ENCODE measurements at regions not wholly inside any gene's neighbourhood (a gene's known extent, or its start where the extent isn't known, plus 50 kb on each side); places are given as distances from the start of the nearest gene placed in this dataset.
"Not testable (repeated sequence)": the region's sequence is repeated elsewhere in the genome, so short reads cannot be mapped to it uniquely, and the experiment has no call there.

DNA sequence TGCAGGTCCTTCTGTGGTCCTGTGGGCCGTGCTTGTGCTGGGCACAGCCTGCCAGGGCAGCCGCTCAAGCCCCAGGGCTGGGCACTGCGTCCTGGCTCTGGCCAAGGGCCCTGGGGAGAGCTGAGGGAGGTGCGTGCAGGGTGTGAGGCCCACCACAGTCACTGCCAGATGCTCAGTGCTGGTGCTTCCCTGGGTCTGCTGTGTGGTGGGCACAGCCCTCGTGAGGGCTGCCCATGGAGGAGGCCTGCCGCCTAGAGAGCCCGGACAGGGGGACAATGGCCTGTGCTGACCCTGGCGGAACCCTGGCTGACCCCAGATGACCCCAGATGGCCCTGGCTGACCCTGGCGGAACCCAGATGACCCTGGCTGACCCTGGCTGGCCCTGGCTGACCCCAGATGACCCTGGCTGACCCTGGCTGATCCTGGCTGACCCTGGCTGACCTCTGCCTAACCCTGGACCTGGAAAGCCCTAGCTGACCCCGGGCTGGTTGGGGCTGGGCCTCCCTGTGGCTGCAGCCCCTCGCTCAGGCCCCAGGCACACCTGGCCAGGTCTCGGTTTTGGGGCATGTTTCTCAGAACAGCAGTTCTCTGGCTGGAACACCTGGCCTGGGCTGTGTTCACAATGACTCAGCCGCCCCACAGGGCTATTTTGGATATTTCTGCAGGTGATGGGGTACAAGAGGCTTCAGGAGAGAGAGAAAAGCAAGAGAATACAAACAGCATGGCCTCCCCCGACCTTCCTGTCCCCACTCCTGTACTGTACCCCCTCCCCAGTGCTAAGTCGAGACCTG is 55.4 kb downstream of the TMEM121 start:
- DNase-seq, result no peak

DNA sequence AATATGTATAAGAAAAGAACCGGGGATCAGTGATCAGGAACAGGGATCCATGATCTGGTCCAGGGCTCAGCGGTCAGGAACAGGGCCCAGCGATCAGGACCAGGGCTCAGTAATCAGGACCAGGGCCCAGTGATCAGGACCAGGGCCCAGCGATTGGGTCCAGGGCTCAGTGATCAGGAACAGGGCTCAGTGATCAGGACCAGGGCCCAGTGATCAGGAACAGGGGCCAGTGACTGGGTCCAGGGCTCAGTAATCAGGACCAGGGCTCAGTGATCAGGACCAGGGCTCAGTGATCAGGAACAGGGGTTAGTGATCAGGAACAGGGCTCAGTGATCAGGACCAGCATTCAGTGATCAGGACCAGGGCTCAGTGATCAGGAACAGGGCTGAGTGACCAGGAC is 56.3 kb downstream of the TMEM121 start:
- no peak for DNase-seq

DNA sequence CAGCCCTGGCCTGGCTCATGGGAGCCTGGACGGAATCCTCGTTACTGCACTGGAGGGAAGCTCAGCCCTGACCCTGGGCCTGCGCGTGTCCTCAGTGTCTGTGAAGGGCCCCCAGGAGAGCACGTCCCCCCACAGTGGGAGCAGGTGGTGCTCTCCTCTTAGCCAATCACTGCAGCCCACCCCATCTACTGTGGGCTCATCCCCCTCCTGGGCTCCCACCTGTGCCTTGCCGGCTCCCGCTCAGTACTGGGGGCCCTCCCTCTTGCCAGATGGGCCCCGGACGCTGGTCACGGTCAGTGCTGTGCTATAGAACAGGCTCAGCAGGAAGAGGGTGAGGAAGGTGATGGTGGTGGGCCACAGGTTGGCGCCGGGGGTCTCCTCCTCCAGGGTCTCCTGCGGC is 57.5 kb downstream of the TMEM121 start:
- not testable (repeated sequence) for DNase-seq

DNA sequence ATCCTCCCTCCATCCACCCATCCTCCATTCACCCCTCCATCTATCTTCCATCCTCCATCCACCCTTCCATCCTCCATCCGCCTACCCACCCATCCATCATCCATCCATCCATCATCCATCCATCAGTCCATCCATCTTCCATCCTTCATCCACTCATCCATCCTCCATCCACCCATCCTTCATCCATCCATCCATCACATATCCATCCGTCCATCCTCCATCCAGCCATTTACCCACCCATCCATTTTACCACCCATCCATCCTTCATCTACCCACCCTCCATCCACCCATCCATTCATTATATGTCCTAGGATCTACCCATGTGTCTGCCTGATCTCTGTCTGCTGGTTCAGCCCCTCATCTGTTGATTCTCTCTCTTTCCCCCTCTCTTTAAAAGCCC is 58.9 kb downstream of the TMEM121 start:
- not testable (repeated sequence) for DNase-seq

DNA sequence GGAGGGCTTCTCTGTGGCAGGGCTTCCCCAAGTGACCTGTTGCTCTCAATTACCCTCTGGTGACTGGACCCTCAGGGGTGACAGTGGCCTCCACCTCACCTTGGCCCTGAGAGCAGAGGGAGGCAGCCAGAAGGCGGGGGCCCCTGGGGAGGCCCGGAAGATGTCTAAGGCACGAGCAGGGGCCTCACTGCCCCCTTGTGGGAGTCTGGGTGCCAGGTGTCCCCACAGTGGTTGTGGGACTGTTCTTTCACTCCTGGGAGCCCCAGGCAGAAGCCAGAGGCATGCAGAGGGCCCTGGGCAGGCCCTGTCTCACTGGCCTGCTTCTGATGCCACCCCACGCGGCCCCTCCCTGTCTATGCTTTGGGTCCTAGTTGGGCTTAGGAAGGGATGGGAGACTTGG is 59.3 kb downstream of the TMEM121 start:
- not testable (repeated sequence) for DNase-seq

DNA sequence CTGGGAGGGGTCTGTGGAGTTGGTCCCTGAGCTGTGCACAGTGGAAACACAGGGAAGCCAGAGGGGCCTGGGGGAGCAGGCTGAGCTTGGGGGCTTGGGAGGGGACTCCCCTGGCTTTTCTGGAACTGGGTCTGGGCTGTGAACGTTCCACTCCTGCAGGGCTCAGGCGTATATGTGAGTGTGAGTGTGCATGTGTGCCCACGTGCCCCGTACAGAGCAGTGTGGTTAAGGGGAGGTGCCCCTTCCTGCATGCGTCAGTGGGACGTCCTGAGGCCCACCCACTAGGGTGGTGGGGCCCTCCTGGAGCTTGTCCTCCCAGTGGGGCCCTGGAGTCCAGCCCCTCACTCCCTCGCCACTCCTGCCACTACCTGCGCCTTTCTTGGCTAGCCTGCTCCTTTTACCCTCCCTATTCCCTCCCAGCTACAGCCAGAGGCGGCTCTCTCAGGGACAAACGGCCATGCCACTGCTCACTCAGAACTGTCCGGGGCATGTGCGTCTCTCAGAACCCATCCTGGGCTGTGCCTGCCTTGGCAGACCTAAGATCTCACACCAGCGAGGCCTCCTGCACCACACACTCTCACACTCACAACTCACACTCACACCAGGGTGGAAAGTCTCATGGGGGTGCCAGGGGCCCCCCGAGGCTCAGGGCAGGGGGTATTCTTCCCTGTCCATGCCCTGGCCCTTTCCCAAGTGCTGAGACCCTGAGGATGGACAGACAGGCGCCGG is 59.9 kb downstream of the TMEM121 start:
- not testable (repeated sequence) for DNase-seq

DNA sequence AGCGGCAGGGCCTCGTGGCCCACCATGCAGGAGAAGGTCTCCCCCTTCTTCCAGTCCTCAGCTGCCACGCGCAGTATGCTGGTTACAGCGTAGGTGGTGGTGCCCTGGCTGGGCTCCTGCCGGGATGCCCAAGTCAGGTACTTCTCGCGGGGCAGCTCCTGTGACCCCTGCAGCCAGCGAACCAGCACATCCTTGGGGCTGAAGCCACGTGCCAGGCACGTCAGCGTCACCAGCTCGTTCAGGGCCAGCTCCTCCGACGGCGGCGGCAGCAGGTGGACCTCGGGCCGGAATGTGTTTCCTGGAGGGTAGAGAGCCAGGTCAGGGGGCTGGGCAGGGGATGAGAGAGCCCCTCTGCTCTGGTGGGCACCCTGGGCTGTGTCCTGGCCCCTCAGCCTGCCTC is 60.7 kb downstream of the TMEM121 start:
- not testable (repeated sequence) for DNase-seq

DNA sequence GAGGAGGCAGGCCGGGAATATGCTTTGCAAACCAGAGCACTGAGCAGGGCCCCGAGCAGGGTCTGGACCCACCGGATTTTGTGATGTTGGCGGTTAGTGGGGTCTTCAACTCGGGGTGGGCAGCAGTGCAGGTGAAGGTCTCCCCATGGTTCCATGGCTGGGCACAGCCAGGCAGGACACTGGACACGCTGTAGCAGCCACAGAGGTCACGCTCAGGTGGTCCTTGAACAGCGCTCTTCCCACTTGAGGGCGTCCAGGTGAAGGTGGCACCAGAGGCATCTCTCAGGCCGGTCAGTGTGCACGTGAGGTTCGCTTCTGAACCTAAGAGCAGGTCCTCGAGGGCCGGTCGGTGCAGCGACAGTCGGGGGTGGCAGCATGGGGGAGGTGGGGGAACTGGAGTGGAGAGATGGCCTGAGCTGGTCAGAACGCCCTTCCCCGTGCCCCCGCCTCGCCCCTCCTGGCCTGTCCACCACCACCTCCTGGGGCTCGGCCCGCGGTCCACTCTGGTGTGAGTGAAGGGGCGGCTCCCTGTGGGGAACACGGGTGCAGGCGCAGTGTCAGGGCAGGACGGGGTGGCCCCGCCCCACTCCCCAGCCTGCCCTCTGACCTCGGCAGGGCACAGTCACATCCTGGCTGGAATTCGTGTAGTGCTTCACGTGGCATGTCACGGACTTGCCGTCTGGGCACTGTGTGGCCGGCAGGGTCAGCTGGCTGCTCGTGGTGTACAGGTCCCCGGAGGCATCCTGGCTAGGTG is 61.3 kb downstream of the TMEM121 start:
- not testable (repeated sequence) for DNase-seq

DNA sequence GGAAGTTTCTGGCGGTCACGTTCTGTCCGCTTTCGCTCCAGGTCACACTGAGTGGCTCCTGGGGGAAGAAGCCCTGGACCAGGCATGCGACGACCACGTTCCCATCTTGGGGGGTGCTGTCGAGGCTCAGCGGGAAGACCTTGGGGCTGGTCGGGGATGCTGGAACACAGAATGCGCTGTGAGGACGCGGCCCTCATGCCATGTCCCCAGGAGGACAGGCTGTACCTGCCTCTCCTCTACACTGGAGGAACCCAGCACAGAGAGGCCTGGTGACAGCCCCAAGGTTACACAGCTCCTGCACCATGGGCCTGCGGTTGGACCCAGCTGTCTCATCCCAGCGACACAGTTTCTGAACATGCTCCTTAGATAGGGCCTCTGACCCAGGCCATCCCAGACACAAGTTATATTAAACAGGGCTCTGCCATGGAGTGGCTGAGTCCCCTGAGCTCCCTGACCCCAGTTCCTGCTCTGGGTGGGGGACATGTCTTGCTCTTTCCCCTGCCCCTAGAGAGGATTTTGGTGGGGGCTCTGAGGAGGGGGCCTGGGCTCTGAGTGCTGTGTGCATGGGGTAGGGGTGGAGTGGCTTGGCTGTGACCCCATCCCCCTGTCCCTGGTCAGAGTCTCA is 62.0 kb downstream of the TMEM121 start:
- DNase-seq, result no peak

DNA sequence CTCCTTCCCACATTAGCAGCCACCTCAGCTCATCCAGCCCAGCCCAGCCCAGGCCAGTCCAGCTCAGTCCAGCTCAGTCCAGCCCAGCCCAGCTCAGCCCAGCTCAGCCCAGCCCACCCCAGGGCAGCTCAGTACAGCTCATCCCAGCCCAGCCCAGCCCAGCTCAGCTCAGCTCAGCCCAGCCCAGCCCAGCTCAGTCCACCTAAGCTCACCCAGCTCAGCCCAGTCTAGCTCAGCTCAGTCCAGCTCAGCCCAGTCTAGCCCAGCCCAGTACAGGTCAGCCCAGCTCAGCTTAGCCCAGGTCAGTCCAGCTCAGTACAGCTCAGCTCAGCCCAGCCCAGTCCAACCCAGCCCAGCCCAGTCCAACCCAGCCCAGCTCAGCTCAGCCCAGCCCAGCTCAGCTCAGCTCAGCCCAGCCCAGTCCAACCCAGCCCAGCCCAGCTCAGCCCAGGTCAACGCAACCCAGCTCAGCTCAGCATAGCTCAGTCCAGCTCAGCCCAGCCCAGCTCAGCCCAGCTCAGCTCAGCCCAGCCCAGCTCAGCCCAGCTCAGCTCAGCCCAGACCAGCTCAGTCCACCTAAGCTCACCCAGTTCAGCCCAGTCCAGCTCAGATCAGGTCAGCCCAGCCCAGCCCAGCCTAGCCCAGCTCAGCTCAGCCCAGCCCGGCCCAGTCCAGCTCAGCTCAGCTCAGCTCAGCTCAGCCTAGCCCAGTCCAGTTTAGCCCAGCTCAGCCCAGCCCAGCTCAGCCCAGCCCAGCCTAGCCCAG is 63.0 kb downstream of the TMEM121 start:
- no peak for DNase-seq

DNA sequence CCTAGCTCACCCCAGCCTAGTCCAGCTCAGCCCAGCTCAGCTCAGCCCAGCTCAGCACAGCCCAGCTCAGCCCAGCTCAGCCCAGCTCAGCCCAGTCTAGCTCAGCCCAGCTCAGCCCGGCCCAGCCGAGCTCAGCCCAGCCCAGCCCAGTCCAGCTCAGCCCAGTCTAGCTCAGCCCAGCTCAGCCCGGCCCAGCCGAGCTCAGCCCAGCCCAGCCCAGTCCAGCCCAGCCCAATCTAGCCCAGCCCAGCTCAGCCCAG is 63.5 kb downstream of the TMEM121 start:
- not testable (repeated sequence) for DNase-seq

DNA sequence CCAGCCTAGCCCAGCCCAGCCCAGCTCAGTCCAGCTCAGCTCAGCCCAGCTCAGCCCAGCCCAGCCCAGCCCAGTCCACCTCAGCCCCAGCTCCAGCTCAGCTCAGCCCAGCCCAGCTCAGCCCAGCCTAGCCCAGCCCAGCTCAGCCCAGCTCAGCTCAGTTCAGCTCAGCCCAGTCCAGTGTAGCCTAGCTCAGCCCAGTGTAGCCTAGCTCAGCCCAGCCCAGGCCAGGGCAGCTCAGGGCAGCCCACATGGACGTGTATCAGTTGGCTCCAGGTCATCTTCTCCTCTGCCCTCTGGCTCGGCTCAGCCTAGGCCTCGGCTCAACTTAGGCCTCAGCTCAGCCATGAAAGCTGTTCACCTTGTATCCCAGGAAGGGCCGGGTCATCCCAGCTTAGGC is 64.7 kb downstream of the TMEM121 start:
- no peak for DNase-seq

DNA sequence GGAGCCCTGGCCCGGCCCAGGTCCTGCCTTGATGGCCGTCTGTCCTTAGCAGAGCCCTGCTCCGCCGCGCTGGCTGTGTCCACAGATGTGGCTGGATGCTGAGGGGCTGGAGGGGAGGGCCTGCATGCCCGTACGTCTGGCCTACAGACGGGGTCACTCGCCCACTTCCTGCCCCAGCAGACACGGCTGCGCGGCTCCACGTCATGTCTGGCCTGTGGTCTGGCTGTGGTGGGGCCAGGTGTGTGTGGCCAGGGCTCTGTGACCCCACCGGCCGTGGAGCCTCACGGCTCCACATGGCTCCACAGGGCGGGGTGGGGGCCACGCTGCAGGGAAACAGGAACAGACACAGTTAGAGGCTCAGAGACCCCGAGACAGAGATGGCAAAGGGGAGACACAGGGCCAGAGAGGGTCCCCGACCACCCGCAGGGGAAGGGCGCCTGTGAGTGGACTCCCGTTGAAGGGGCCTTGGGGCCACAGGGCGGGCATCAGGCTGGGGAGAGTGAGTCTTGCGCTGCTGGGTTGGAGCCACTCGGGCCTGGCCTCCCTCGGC is 65.5 kb downstream of the TMEM121 start:
- DNase-seq, result not testable (repeated sequence)

DNA sequence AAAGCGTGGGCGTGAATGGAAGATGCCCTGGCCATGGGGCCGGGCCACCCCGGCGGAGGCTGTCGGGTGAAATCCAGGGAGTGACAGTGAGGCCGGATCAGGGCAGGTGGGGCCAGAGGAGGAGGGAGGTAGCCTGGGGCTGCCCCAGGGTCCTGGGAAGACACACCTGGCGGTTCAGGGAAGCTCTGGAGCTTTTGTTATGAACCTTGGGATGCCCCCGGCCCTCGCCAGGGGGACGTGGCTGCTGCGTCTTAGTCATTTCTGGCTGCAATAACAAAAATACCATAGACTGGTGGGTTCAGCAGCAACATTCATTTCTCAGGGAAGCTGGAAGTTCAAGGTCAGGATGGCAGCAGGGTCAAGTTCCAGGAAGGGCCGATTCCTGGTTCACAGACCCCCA is 66.3 kb downstream of the TMEM121 start:
- not testable (repeated sequence) for DNase-seq

DNA sequence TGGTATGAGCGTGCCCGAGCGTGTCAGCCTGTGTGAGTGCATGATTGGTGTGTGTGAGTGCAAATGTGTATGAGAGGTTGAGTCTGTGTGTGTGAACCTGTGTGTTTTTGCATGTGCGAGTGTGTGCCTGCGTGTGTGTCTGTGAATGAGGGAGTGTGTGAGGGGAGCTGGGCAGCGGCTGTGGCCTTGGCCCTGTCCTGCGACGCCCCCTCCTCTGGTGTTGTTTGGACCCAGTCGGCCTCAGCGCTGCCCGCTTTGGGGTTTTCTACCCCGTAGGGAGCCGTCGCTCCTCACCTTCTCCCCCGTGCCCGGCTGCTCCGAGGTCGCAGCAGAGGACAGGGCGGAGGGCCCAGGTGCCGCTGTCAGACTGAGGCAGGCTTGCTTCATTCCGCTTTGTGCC is 69.0 kb downstream of the TMEM121 start:
- DNase-seq, result not testable (repeated sequence)

DNA sequence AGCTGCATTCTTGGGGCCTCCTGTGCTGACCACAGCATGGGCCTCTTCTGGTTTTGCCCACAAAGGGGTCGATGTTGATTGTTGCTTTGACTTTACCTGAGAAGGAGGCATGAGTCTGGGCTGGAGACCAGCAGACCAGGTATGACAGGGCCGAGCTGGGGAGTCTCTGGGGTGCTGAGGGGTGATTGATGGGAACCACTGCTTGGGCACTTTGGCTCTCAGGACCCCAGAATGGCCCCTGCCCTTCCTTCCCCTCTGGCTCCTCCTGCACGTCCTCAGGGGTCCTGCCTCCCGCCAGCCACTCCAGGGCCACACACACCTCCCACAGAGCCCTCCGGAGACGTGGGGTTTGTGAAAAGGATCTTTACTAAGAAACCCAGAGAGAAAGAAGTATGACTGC is 70.0 kb downstream of the TMEM121 start:
- DNase-seq, result not testable (repeated sequence)

DNA sequence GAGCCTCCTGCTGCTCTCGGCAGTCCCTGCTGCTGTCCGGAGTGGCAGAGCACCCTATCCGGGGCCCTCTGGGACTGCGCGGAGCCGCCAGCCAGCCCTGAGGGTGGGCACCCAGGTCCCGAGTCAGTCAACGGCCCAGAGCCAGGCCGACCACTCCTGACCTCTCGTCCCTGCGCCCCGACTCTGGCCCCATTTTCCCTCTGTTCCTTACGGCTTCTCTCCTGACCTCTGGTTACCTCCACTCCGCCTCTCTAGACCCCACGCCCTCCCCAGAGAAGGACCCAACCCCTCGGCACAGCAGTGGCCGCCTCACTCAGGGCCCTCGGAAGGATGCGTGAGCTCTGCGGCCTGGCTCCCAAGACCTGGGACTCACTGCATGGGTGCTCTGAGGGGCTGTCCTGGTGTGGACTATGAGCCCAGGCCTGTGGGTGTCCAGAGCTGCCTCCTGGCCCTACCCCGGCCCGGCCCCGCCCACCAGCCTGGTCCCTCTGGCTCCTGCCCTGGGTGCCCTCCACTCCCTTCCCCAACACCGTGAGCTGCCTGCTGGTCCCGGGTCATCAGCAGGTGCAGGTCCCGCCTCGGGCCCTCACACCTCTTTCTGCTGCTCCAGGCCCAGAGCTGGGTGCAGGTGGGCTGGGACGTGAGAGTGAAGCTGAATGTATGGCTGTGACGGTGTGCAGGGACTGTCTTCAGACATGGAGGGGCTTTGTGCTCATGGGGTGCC is 71.8 kb downstream of the TMEM121 start:
- not testable (repeated sequence) for DNase-seq

DNA sequence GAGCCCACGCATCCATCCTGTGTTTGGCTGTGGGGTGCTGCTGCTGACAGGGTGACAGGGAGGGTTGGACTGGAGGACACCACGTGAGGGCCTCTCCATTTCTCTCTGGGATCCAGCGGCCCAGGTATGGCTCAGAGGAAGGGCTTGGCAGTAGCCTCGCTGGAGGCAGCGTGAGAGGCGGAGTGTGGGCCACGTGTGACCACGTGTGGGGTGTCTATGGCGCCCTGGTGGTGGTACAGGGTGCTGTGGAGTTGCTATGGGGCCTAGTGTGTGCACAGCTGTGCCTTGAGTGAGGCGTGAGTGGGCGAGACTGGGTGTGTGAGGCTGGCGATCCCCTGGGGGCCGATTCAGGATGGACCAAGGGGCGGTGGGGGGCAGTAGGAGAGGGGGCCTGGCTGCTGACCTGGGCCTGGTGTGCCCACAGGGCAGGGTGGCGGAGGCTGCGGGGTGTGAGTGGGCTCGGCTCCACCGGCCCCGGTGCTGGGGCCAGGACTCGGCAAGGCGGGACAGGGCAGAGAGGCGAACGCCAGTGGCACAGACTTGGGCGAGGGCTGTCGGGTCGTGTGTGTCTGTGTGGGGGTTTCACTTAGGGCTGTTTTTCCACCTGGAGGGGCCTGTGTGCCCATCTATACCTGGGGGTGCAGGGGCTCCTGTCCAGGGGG is 72.7 kb downstream of the TMEM121 start:
- not testable (repeated sequence) for DNase-seq

DNA sequence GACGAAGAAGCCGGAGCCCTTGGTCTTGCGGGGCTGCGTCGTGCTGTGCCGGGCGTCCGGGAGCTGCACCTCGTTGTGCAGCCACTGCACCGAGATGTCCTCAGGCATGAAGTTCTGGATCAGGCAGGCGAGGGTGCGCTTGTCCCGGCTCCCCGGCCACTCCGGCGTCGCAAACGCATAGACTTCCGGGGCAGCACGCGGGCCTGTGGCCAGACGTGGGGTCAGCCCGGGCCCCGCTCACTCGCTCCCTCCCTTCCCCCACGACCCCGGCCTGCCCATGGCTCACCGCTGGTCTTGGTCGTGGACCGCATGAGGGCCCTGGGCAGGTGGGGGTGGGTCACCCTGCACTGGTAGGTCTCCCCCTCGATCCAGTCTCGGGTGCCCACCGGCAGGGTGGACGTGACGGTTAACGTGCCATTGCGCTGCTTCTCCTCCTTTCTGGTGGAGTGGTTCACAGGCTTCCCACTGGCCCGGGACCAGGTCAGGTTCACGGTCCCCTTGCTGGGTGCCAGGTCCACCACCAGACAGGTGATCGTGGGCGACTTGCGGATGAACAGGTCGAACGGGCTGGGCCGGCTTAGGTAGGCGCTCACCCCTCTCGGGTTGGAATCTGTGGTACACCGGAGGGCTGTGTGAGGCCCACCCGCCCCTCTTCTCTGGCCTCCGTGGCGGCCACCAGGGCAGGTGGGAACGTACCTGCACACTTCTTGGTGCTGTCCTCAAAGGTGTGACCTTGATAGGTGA is 74.0 kb downstream of the TMEM121 start:
- DNase-seq, result not testable (repeated sequence)

DNA sequence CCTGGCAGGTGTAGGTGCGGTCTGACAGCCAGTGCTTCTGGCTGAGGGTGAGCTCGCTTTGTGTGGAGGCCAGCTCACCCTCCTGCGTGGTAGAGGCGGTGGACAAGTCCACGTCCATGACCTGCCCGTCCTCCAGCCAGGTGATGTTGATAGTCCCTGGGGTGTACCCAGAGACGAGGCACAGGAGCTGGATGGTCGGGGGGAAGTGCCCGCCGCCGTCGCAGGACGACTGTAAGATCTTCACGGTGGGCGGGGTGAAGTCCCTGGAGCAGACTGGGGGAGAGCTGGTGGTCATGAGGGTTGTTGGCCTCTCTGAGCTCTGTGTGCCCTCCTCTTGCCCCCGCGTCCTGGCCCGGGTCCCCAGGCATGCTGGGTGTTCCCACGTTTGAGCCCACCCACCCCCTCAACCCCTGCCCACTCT is 74.6 kb downstream of the TMEM121 start:
- DNase-seq, result no peak

Data from inflammatory macrophage (primary cell).